Smooth muscle cell (in vitro differentiated cells): ENCODE measurements at regions not wholly inside any gene's neighbourhood (a gene's known extent, or its start where the extent isn't known, plus 50 kb on each side); places are given as distances from the start of the nearest gene placed in this dataset.

ENCODE experiments used
- DNase-seq: peaks from one replicate; lab custom pipeline; 2025; ENCODE audit not compliant: unreplicated experiment; lab: John Stamatoyannopoulos, UW
- H2AFZ ChIP-seq: fragments of 200-600 bp; sonication (generic); 2 replicates; pipeline ENCODE4 v1.6.0; 2016; ENCODE audit warnings: antibody characterized with exemption, low read depth, mild to moderate bottlenecking
- H3F3A ChIP-seq: fragments of 200-600 bp; sonication (generic); 2 replicates; pipeline ENCODE4 v1.6.0; 2017; ENCODE audit warnings: antibody characterized with exemption, low read depth
- H3K27ac ChIP-seq: fragments of 200-600 bp; sonication (generic); 2 replicates; pipeline ENCODE4 v1.5.1; 2016; ENCODE audit warnings: low read depth, mild to moderate bottlenecking
- H3K27me3 ChIP-seq: fragments of 200-600 bp; sonication (generic); 2 replicates; pipeline ENCODE4 v1.6.1; 2016; ENCODE audit warnings: low read depth, mild to moderate bottlenecking
- H3K36me3 ChIP-seq: fragments of 200-600 bp; sonication (generic); 2 replicates; pipeline ENCODE4 v1.5.1; 2016; ENCODE audit warnings: low read depth
- H3K4me1 ChIP-seq: fragments of 200-600 bp; sonication (generic); 2 replicates; pipeline ENCODE4 v1.5.1; 2016; ENCODE audit warnings: low read depth
- H3K4me2 ChIP-seq: fragments of 200-600 bp; sonication (generic); 2 replicates; pipeline ENCODE4 v1.6.0; 2016; ENCODE audit warnings: mild to moderate bottlenecking
- H3K4me3 ChIP-seq: fragments of 200-600 bp; sonication (generic); 2 replicates; pipeline ENCODE4 v1.5.1; 2016; ENCODE audit warnings: mild to moderate bottlenecking
- H3K79me2 ChIP-seq: fragments of 200-600 bp; sonication (generic); 2 replicates; pipeline ENCODE4 v1.6.0; 2016; ENCODE audit warnings: low read depth, mild to moderate bottlenecking
- H3K9ac ChIP-seq: fragments of 200-600 bp; sonication (generic); 2 replicates; pipeline ENCODE4 v1.6.0; 2016; ENCODE audit warnings: low read depth
- H3K9me3 ChIP-seq: fragments of 200-600 bp; sonication (generic); replicated peaks from 2 replicates; pipeline ENCODE4 v1.5.1; 2016; ENCODE audit warnings: low read depth
- H4K20me1 ChIP-seq: fragments of 200-600 bp; sonication (generic); 2 replicates; pipeline ENCODE4 v1.6.0; 2016; ENCODE audit warnings: low read depth
- WGBS: methylation state at CpG from one replicate; pipeline ENCODE4 v1.1.7; 2016; ENCODE audit warnings: low lambda C conversion rate; 5-methylcytosine and 5-hydroxymethylcytosine counted together
- TF ChIP-seq, protein P1 (sequence below): fragments of 200-600 bp; sonication (generic); IDR thresholded peaks from 2 replicates; pipeline ENCODE4 v1.5.1; 2017; ENCODE audit warnings: borderline replicate concordance, mild to moderate bottlenecking, antibody characterized with exemption; ENCODE audit not compliant: insufficient read depth, poor library complexity, severe bottlenecking

- no peaks in the 10 kb centered on the region for H3K79me2 ChIP-seq
- H3K36me3 ChIP-seq = no peaks in the 10 kb centered on the region
- no peak overlapping the region for H3K4me3 ChIP-seq
- no peaks in the 10 kb centered on the region for H3K9me3 ChIP-seq
- no peaks in the 10 kb centered on the region for H3K4me1 ChIP-seq
- H3K27me3 ChIP-seq = no peaks in the 10 kb centered on the region
- H2AFZ ChIP-seq = no peak overlapping the region
- no peak overlapping the region for H3K27ac ChIP-seq
- H3K9ac ChIP-seq = no peak overlapping the region
- H3F3A ChIP-seq = no peaks in the 10 kb centered on the region
- no peak overlapping the region for H3K4me2 ChIP-seq
- H4K20me1 ChIP-seq = no peaks in the 10 kb centered on the region
- TF ChIP-seq, protein P1, sequence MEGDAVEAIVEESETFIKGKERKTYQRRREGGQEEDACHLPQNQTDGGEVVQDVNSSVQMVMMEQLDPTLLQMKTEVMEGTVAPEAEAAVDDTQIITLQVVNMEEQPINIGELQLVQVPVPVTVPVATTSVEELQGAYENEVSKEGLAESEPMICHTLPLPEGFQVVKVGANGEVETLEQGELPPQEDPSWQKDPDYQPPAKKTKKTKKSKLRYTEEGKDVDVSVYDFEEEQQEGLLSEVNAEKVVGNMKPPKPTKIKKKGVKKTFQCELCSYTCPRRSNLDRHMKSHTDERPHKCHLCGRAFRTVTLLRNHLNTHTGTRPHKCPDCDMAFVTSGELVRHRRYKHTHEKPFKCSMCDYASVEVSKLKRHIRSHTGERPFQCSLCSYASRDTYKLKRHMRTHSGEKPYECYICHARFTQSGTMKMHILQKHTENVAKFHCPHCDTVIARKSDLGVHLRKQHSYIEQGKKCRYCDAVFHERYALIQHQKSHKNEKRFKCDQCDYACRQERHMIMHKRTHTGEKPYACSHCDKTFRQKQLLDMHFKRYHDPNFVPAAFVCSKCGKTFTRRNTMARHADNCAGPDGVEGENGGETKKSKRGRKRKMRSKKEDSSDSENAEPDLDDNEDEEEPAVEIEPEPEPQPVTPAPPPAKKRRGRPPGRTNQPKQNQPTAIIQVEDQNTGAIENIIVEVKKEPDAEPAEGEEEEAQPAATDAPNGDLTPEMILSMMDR = no peak
- 84% methylated on average over 3 of the region's 3 CpGs for WGBS
- no peak for DNase-seq
Measured at GRCh38 chr4:23068756-23069155, 376.0 kb downstream of the GBA3 start.

- no peak overlapping the region for H3K9ac ChIP-seq
- H3K27ac ChIP-seq = no peak overlapping the region
- H3K36me3 ChIP-seq = no peaks in the 10 kb centered on the region
- H4K20me1 ChIP-seq = no peaks in the 10 kb centered on the region
- H3K4me1 ChIP-seq = no peaks in the 10 kb centered on the region
- DNase-seq = no peak
- no peaks in the 10 kb centered on the region for H3K79me2 ChIP-seq
- H3K4me2 ChIP-seq = no peak overlapping the region
- no peak overlapping the region for H2AFZ ChIP-seq
- H3F3A ChIP-seq = no peaks in the 10 kb centered on the region
- H3K4me3 ChIP-seq = no peak overlapping the region
- TF ChIP-seq, protein P1 = no peak
- WGBS = 93% methylated on average over 5 of the region's 5 CpGs
- no peaks in the 10 kb centered on the region for H3K27me3 ChIP-seq
- no peaks in the 10 kb centered on the region for H3K9me3 ChIP-seq
Measured at GRCh38 chr4:23068287-23068686, 375.6 kb downstream of the GBA3 start.

DNA sequence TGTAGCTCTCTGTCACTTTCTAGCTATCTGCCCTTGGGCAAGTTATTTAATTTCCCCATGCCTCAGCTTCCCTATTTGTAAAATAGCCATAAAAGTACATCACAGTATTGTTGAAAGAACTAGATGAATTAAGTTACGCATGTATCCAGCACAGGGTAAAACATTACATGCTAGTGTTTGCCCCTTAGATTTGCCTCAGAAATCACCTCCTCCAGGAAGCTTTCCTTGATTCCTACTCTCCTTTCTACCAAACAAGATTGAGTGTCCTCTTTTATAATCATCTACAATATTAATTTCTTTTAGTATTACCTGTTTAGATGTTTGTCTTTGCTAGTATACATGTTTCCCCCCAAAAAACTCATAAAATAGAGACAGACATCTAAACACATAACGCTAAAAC lies 369.5 kb downstream of the GBA3 start:
- Histone ChIP-seq H3K27me3 (no peaks in the 10 kb centered on the region), H3K4me3 (no peak overlapping the region), H3K27ac (no peak overlapping the region), H3K9me3 (no peaks in the 10 kb centered on the region), H3K4me1 (no peaks in the 10 kb centered on the region), H4K20me1 (no peaks in the 10 kb centered on the region), H3F3A (no peaks in the 10 kb centered on the region), H3K9ac (no peak overlapping the region), H2AFZ (no peak overlapping the region), H3K36me3 (no peaks in the 10 kb centered on the region), H3K4me2 (no peak overlapping the region), H3K79me2 (no peaks in the 10 kb centered on the region)
- WGBS = 94% methylated on average over 2 of the region's 2 CpGs
- no peak for DNase-seq
- TF ChIP-seq, protein P1 = no peak

- no peak overlapping the region for H2AFZ ChIP-seq
Measured at GRCh38 chr4:23061431-23061830, 368.7 kb downstream of the GBA3 start.

More at GRCh38 chr4:23061431-23061830, 368.7 kb downstream of the GBA3 start:
- no peak overlapping the region for H3K4me3 ChIP-seq
- no peaks in the 10 kb centered on the region for H3F3A ChIP-seq
- H4K20me1 ChIP-seq = no peaks in the 10 kb centered on the region
- H3K27ac ChIP-seq = no peak overlapping the region
- no peak overlapping the region for H3K4me2 ChIP-seq
- 84% methylated on average over 3 of the region's 3 CpGs for WGBS
- no peak overlapping the region for H3K9ac ChIP-seq
- no peaks in the 10 kb centered on the region for H3K79me2 ChIP-seq
- no peaks in the 10 kb centered on the region for H3K9me3 ChIP-seq
- H3K36me3 ChIP-seq = no peaks in the 10 kb centered on the region
- H3K27me3 ChIP-seq = no peaks in the 10 kb centered on the region
- DNase-seq = no peak
- TF ChIP-seq, protein P1 = no peak
- H3K4me1 ChIP-seq = no peaks in the 10 kb centered on the region
